ENCODE measurements at regions not wholly inside any gene's neighbourhood (a gene's known extent, or its start where the extent isn't known, plus 50 kb on each side); places are given as distances from the start of the nearest gene placed in this dataset.

DNA sequence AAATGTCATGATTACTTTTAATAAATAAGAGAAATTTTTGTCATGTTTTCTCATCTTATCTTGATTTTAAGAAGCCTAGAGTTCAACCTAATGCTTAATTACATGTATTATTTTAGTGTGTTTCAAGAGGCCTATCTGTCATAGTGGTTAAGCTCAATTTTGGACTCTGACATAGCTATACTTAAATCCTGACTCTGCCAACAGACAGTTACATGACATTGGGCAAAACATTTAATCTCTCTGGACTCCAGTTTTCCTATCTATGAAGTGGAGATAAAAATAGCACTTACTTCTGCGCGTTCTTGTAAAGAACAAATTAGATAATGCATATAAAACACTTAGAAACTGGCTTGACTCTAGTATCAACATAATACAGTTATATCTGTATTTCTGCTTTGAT, 417.8 kb downstream of the MRPL39 start:
- TF ChIP-seq, protein P1, sequence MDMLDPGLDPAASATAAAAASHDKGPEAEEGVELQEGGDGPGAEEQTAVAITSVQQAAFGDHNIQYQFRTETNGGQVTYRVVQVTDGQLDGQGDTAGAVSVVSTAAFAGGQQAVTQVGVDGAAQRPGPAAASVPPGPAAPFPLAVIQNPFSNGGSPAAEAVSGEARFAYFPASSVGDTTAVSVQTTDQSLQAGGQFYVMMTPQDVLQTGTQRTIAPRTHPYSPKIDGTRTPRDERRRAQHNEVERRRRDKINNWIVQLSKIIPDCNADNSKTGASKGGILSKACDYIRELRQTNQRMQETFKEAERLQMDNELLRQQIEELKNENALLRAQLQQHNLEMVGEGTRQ (IDR thresholded peaks at IDR 0.05; ENCODE audit: low read depth, low read length), result no peak
- no peak for TF ChIP-seq BHLHE40 (IDR thresholded peaks at IDR 0.05; ENCODE audit: low read depth, low read length)
- TF ChIP-seq, protein P2, sequence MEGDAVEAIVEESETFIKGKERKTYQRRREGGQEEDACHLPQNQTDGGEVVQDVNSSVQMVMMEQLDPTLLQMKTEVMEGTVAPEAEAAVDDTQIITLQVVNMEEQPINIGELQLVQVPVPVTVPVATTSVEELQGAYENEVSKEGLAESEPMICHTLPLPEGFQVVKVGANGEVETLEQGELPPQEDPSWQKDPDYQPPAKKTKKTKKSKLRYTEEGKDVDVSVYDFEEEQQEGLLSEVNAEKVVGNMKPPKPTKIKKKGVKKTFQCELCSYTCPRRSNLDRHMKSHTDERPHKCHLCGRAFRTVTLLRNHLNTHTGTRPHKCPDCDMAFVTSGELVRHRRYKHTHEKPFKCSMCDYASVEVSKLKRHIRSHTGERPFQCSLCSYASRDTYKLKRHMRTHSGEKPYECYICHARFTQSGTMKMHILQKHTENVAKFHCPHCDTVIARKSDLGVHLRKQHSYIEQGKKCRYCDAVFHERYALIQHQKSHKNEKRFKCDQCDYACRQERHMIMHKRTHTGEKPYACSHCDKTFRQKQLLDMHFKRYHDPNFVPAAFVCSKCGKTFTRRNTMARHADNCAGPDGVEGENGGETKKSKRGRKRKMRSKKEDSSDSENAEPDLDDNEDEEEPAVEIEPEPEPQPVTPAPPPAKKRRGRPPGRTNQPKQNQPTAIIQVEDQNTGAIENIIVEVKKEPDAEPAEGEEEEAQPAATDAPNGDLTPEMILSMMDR (conservative IDR thresholded peaks at IDR 0.05; ENCODE audit: low read depth, low read length), result no peak
- no peak for TF ChIP-seq POLR2A (IDR thresholded peaks at IDR 0.05; ENCODE audit: low read depth, low read length)
- no peak for TF ChIP-seq MXI1 (IDR thresholded peaks at IDR 0.05; ENCODE audit: borderline replicate concordance, low read depth, low read length)
- no peak for TF ChIP-seq RFX5 (IDR thresholded peaks at IDR 0.05; ENCODE audit: low read depth, low read length)

Measured in IMR-90 (cell line).